CD4-positive, alpha-beta T cell (primary cell): ENCODE measurements at regions not wholly inside any gene's neighbourhood (a gene's known extent, or its start where the extent isn't known, plus 50 kb on each side); places are given as distances from the start of the nearest gene placed in this dataset.

Experiments used
- ATAC-seq: fragments of 200-7000 bp; cut with Tn5 transposase; one replicate; pipeline ENCODE4 v1.10.0; 2022; ENCODE audit warnings: mild to moderate bottlenecking; ENCODE audit not compliant: poor library complexity
- CTCF ChIA-PET: fragments of 350-600 bp; sonication (Branson Sonifier 250); formaldehyde crosslinking; loops from one replicate; lab custom pipeline; 2021; ENCODE audit warnings: antibody characterized with exemption, inconsistent platforms; lab: Charles Lee
- POLR2A ChIA-PET: fragments of 350-600 bp; sonication (Branson Sonifier 250); formaldehyde crosslinking; loops from one replicate; lab custom pipeline; 2021; ENCODE audit warnings: antibody characterized with exemption, inconsistent platforms; lab: Charles Lee
- DNase-seq, 14 experiments: peaks; one replicate each; pipeline ENCODE4 v3.0.0-alpha.2; 2013 to 2020; ENCODE audit warnings: mixed read lengths in 2 of 14
- H3K27ac ChIP-seq, 2 donors: one replicate each; pipeline versions ENCODE4 v1.5.1 to v1.7.0; 2013; ENCODE audit warnings: low read length in 2 of 2, low read depth in 1 of 2, mild to moderate bottlenecking in 1 of 2
- H3K27me3 ChIP-seq, 2 experiments: 1 replicate in 1 of 2; 2 replicates in 1 of 2; pipeline versions ENCODE4 v1.6.1 to v1.7.0; 2013; ENCODE audit warnings: low read length in 2 of 2, control low read depth in 1 of 2, mild to moderate bottlenecking in 1 of 2, moderate library complexity in 1 of 2; ENCODE audit not compliant: insufficient read depth in 2 of 2, control insufficient read depth in 1 of 2
- H3K36me3 ChIP-seq: one replicate; pipeline ENCODE4 v1.6.1; 2013; ENCODE audit warnings: low read length, control low read depth; ENCODE audit not compliant: insufficient read depth
- H3K4me1 ChIP-seq: one replicate; pipeline ENCODE4 v1.6.1; 2013; ENCODE audit warnings: low read length, control low read depth; ENCODE audit not compliant: insufficient read depth
- H3K4me3 ChIP-seq: one replicate; pipeline ENCODE4 v1.5.1; 2013; ENCODE audit warnings: mild to moderate bottlenecking, low read length, moderate library complexity
- H3K9me3 ChIP-seq, 2 experiments: 1 replicate in 1 of 2; 2 replicates in 1 of 2; pipeline versions ENCODE4 v1.6.1 to v1.7.0; 2013; ENCODE audit warnings: low read length in 2 of 2, mild to moderate bottlenecking in 2 of 2, control low read depth in 1 of 2, moderate library complexity in 1 of 2; ENCODE audit not compliant: control insufficient read depth in 1 of 2, insufficient read depth in 1 of 2
- H3K27ac Mint-ChIP-seq: one replicate; pipeline ENCODE4 v1.8.0; 2020; ENCODE audit warnings: mixed read lengths
- H3K27me3 Mint-ChIP-seq: one replicate; pipeline ENCODE4 v1.8.0; 2021; ENCODE audit warnings: mixed read lengths
- H3K36me3 Mint-ChIP-seq: one replicate; pipeline ENCODE4 v1.8.0; 2021; ENCODE audit warnings: low read depth, mixed read lengths
- H3K4me1 Mint-ChIP-seq: one replicate; pipeline ENCODE4 v1.8.0; 2021; ENCODE audit warnings: low read depth, mixed read lengths
- H3K4me3 Mint-ChIP-seq: one replicate; pipeline ENCODE4 v1.8.0; 2020; ENCODE audit warnings: mild to moderate bottlenecking, mixed read lengths
- H3K9me3 Mint-ChIP-seq: one replicate; pipeline ENCODE4 v1.8.0; 2020; ENCODE audit warnings: mixed read lengths
- CTCF ChIP-seq: fragments of 200-600 bp; IDR thresholded peaks from one replicate; pipeline ENCODE4 v1.8.0; 2022; ENCODE audit warnings: antibody characterized with exemption, mild to moderate bottlenecking
- intact Hi-C, 2 experiments: fragments of 100-400 bp; cut with DNase I in 1 of 2; cut with micrococcal nuclease in 1 of 2; formaldehyde crosslinking; loops; one replicate each; pipeline versions ENCODE4 v1.15.1 to v1.9.0; 2023 to 2025; cut with DNase I, micrococcal nuclease

GRCh38 chr11:71064183-71064582, 188.2 kb downstream of the SHANK2 start:
- Mint-ChIP-seq H3K4me3 (no peak overlapping the region), H3K4me1 (no peaks in the 10 kb centered on the region), H3K27ac (no peak overlapping the region), H3K36me3 (no peaks in the 10 kb centered on the region), H3K9me3 (no peaks in the 10 kb centered on the region), H3K27me3 (peaks cover 35% of the 10 kb centered on the region)
- TF ChIP-seq CTCF: no peak
- H3K27me3 ChIP-seq: peaks cover 7 to 8% of the 10 kb centered on the region in 2 experiments
- H3K27ac ChIP-seq: no peak overlapping the region
- ChIA-PET POLR2A (no interaction called here), CTCF (no interaction called here)
- H3K4me3 ChIP-seq: no peak overlapping the region
- no peaks in the 10 kb centered on the region for H3K36me3 ChIP-seq
- DNase-seq (no peak), ATAC-seq (no peak)
- H3K9me3 ChIP-seq: peaks cover 0 to 17% of the 10 kb centered on the region in 2 experiments
- H3K4me1 ChIP-seq: no peaks in the 10 kb centered on the region
- intact Hi-C loops: no loop called here

DNA sequence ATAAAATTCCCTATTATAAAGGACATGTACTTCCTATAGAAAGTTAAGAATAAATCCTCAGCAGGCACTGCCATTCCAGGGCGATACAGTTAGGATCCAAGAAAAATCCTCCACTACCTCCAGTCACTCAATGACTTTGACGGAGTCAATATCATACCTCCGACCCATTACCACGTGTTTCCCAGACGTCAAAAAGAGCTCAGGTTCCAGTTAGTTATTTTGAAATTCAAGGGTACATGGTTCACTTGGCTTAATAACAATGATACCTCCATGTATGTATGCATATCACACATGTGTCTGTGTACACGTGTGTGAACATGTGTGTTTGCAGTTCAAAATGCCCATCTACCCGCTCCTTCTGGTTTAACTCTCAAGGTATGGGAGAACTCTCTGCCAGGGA, 189.2 kb downstream of the SHANK2 start:
- TF ChIP-seq CTCF: no peak

DNA sequence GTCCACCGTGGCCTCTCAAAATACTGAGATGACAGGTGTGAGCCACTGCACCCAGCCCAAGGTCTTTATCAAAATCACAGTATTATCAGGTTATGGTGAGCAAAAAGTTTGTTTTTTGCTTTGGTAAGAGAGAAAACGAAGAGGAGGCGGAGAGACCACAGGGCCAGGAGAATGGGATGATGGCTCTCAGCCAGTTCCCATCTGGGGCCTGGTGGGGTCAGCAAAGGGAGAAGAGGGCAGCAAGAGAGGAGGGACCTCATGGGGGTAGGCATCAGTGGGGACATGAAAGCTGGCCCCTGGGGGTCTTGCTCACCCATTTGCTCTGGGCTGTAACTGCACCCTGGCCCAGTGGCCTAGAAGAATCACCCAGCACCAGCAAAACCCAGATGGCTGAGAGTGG, 190.2 kb downstream of the SHANK2 start:
- H3K27me3 ChIP-seq: peaks cover 7 to 8% of the 10 kb centered on the region in 2 experiments
- Mint-ChIP-seq H3K4me3 (no peak overlapping the region), H3K27ac (no peak overlapping the region), H3K36me3 (no peaks in the 10 kb centered on the region), H3K9me3 (no peaks in the 10 kb centered on the region), H3K27me3 (peaks cover 35% of the 10 kb centered on the region), H3K4me1 (no peaks in the 10 kb centered on the region)
- ChIA-PET POLR2A (no interaction called here), CTCF (no interaction called here)
- H3K4me1 ChIP-seq: no peaks in the 10 kb centered on the region
- no peak overlapping the region for H3K4me3 ChIP-seq
- ATAC-seq (no peak), DNase-seq (no peak)
- no peaks in the 10 kb centered on the region for H3K36me3 ChIP-seq
- no peak for TF ChIP-seq CTCF
- intact Hi-C loops: no loop called here
- peaks cover 0 to 21% of the 10 kb centered on the region in 2 experiments for H3K9me3 ChIP-seq
- no peak overlapping the region for H3K27ac ChIP-seq

More for the DNA sequence above, 189.2 kb downstream of the SHANK2 start:
- Mint-ChIP-seq H3K36me3 (no peaks in the 10 kb centered on the region), H3K4me1 (no peaks in the 10 kb centered on the region), H3K9me3 (no peaks in the 10 kb centered on the region), H3K27ac (no peak overlapping the region), H3K4me3 (no peak overlapping the region), H3K27me3 (peaks cover 35% of the 10 kb centered on the region)
- intact Hi-C loops: no loop called here
- H3K36me3 ChIP-seq: no peaks in the 10 kb centered on the region
- no peak overlapping the region for H3K4me3 ChIP-seq
- no peaks in the 10 kb centered on the region for H3K4me1 ChIP-seq
- CTCF ChIA-PET: no interaction called here
- peaks cover 7 to 8% of the 10 kb centered on the region in 2 experiments for H3K27me3 ChIP-seq
- DNase-seq: no peak
- H3K9me3 ChIP-seq: peaks cover 0 to 17% of the 10 kb centered on the region in 2 experiments
- no peak for ATAC-seq
- POLR2A ChIA-PET: no interaction called here
- no peak overlapping the region for H3K27ac ChIP-seq
